ENCODE measurements at regions not wholly inside any gene's neighbourhood (a gene's known extent, or its start where the extent isn't known, plus 50 kb on each side); places are given as distances from the start of the nearest gene placed in this dataset.

GRCh38 chr13:99854366-99854765 is 117.2 kb downstream of the ZIC5 start:
- TF ChIP-seq CTCF (IDR thresholded peaks at IDR 0.05), result no peak
- no peak for TF ChIP-seq POLR2A (IDR thresholded peaks at IDR 0.05)
- H3K27ac ChIP-seq, result no peak overlapping the region
- no peaks in the 10 kb centered on the region for H3K36me3 ChIP-seq
- no peak overlapping the region for H3K4me3 ChIP-seq
- WGBS, 2 donors, result 85 to 95% methylated on average over 13 of the region's 13 CpGs
- H3K27me3 ChIP-seq, result no peaks in the 10 kb centered on the region
- no peaks in the 10 kb centered on the region for H3K4me1 ChIP-seq
- intact Hi-C loops (cut with DNase I), result no loop called here
- H3K9me3 ChIP-seq, result no peaks in the 10 kb centered on the region
- DNase-seq, result no peak

- Histone ChIP-seq H3K27me3 (no peaks in the 10 kb centered on the region), H3K36me3 (no peaks in the 10 kb centered on the region), H3K9me3 (no peaks in the 10 kb centered on the region), H3K4me1 (no peaks in the 10 kb centered on the region), H3K4me3 (no peak overlapping the region), H3K27ac (no peak overlapping the region)
- TF ChIP-seq CTCF (IDR thresholded peaks at IDR 0.05) (no peak), POLR2A (IDR thresholded peaks at IDR 0.05) (no peak)
- DNase-seq, result no peak
- WGBS, 2 donors, result 74% methylated on average over 8 to 9 of the region's 10 CpGs
- intact Hi-C loops (cut with DNase I), result no loop called here
Observed at GRCh38 chr13:99847318-99847750, 124.2 kb downstream of the ZIC5 start.

GRCh38 chr13:99845161-99845874 is 126.2 kb downstream of the ZIC5 start:
- Histone ChIP-seq H3K27me3 (no peaks in the 10 kb centered on the region), H3K4me1 (no peaks in the 10 kb centered on the region), H3K9me3 (no peaks in the 10 kb centered on the region), H3K27ac (no peak overlapping the region), H3K36me3 (no peaks in the 10 kb centered on the region), H3K4me3 (no peak overlapping the region)
- WGBS, 2 donors, result 88 to 92% methylated on average over 25 to 28 of the region's 29 CpGs
- DNase-seq, result no peak
- TF ChIP-seq POLR2A (IDR thresholded peaks at IDR 0.05) (no peak), CTCF (IDR thresholded peaks at IDR 0.05) (no peak)
- intact Hi-C loops (cut with DNase I), result no loop called here

- no peak for TF ChIP-seq POLR2A (IDR thresholded peaks at IDR 0.05)
- no peak for TF ChIP-seq CTCF (IDR thresholded peaks at IDR 0.05)
- Histone ChIP-seq H3K27me3 (no peaks in the 10 kb centered on the region), H3K27ac (no peak overlapping the region), H3K9me3 (no peaks in the 10 kb centered on the region), H3K4me1 (no peaks in the 10 kb centered on the region), H3K36me3 (no peaks in the 10 kb centered on the region), H3K4me3 (no peak overlapping the region)
- intact Hi-C loops (cut with DNase I), result no loop called here
- no peak for DNase-seq
- 79 to 80% methylated on average over 8 of the region's 8 CpGs for WGBS, 2 donors
Observed at GRCh38 chr13:99844421-99844820, 127.1 kb downstream of the ZIC5 start.

- no peak for TF ChIP-seq POLR2A (IDR thresholded peaks at IDR 0.05)
- no peak for TF ChIP-seq CTCF (IDR thresholded peaks at IDR 0.05)
- no peak overlapping the region for H3K4me3 ChIP-seq
- no peak overlapping the region for H3K27ac ChIP-seq
- H3K36me3 ChIP-seq, result no peaks in the 10 kb centered on the region
- H3K27me3 ChIP-seq, result no peaks in the 10 kb centered on the region
- H3K9me3 ChIP-seq, result no peaks in the 10 kb centered on the region
- WGBS, 2 donors, result 83 to 91% methylated on average over 6 to 9 of the region's 9 CpGs
- no peak for DNase-seq
- H3K4me1 ChIP-seq, result no peaks in the 10 kb centered on the region
- intact Hi-C loops (cut with DNase I), result no loop called here
Observed at GRCh38 chr13:99843872-99844271, 127.7 kb downstream of the ZIC5 start.
